Heart right ventricle (tissue), 16 donors: ENCODE measurements at regions not wholly inside any gene's neighbourhood (a gene's known extent, or its start where the extent isn't known, plus 50 kb on each side); places are given as distances from the start of the nearest gene placed in this dataset.

ENCODE experiments used
- ATAC-seq, 8 donors: fragments of 200-7000 bp; cut with Tn5 transposase; one replicate each; pipeline ENCODE4 v1.9.1; 2020; ENCODE audit warnings: mild to moderate bottlenecking in 8 of 8, moderate library complexity in 8 of 8, moderate number of reproducible peaks in 1 of 8
- DNase-seq, 2 donors: peaks; one replicate each; pipeline ENCODE4 v3.0.0-alpha.2; 2020
- H3K27ac ChIP-seq, 10 donors: fragments of 200-600 bp; sonication (generic) in 2 of 10; one replicate each; pipeline versions ENCODE4 v1.5.0 to v1.8.0; 2020 to 2022; ENCODE audit warnings: mild to moderate bottlenecking in 3 of 10
- H3K27me3 ChIP-seq, 7 donors: fragments of 200-600 bp; one replicate each; pipeline ENCODE4 v1.8.0; 2021 to 2022; ENCODE audit warnings: mild to moderate bottlenecking in 2 of 7
- H3K36me3 ChIP-seq, 9 donors: fragments of 200-600 bp; sonication (generic) in 1 of 9; one replicate each; pipeline versions ENCODE4 v1.5.0 to v1.8.0; 2020 to 2022; ENCODE audit warnings: mild to moderate bottlenecking in 2 of 9
- H3K4me1 ChIP-seq, 9 donors: fragments of 200-600 bp; sonication (generic) in 1 of 9; one replicate each; pipeline versions ENCODE4 v1.5.0 to v1.8.0; 2020 to 2022; ENCODE audit warnings: mild to moderate bottlenecking in 4 of 9
- H3K4me3 ChIP-seq, 10 donors: fragments of 200-600 bp; sonication (generic) in 2 of 10; one replicate each; pipeline versions ENCODE4 v1.5.0 to v1.8.0; 2020 to 2022; ENCODE audit warnings: mild to moderate bottlenecking in 7 of 10, moderate library complexity in 2 of 10
- H3K9me3 ChIP-seq, 11 donors: fragments of 200-600 bp in 10 of 11; sonication (generic) in 2 of 11; one replicate each; pipeline versions ENCODE4 v1.5.0 to v1.8.0; 2013 to 2022; ENCODE audit warnings: mild to moderate bottlenecking in 2 of 11, control low read depth in 1 of 11, moderate library complexity in 1 of 11
- CTCF ChIP-seq, 9 donors: fragments of 200-600 bp; sonication (generic) in 2 of 9; IDR thresholded peaks; one replicate each; pipeline versions ENCODE4 v1.5.0 to v1.8.0; 2021 to 2022; ENCODE audit warnings: antibody characterized with exemption in 9 of 9, mild to moderate bottlenecking in 5 of 9, moderate library complexity in 1 of 9
- WGBS, 2 donors: extraction: QIAGEN DNeasy Blood & Tissue Kit; methylation state at CpG; one replicate each; pipeline ENCODE4 v1.1.7; 2013; ENCODE audit warnings: inconsistent platforms in 1 of 2; 5-methylcytosine and 5-hydroxymethylcytosine counted together
- intact Hi-C, 10 donors: fragments of 100-400 bp; cut with DNase I; formaldehyde crosslinking; loops; one replicate each; pipeline versions ENCODE4 v1.11.1 to v1.14.2; 2022
- donor health status: Arrhythmogenic right ventricular cardiomyopathy.
- donor health status: ischemic (EF 13 %, LVEDD 7.1; RV severe dilation, severe dysfunction).
- donor health status: healthy with polysubstance abuse.
- donor health status: DM: no; HTN: yes; CAD: no.
- donor health status: DM: no; HTN: no; CAD: no.
- donor health status: ischemic (EF 25% LVEDD 6.9; RV normal size, moderate dysfunction).
- donor health status: ischemic (EF 25% LVEDD 5.7; RV mildly dilated, moderate dysfunction).
- donor health status: healthy.
- donor health status: DM: yes; HTN: yes; CAD: no.
- donor health status: Ischemic cardiomyopathy.
- donor health status: ischemic (EF 35%, LVEDD 5.7; RV mildly dilated, moderate dysfunction).
- donor health status: nonischemic (EF 11% LVEDD 7.7; RV severe dilation, severe dysfunction).
- donor health status: DM: yes; HTN: yes; CAD: no.
- donor health status: PGD.
- donor health status: ischemic (EF 29% LVEDD 5.4; RV normal size, mild dysfunction).
- donor health status: nonischemic (EF 23%, LVEDD 6.1; RV moderate dilation, normal function).

- H3K27me3 ChIP-seq, result peaks cover 0 to 13% (median 5%) of the 10 kb centered on the region in 7 donors
- no peak for TF ChIP-seq CTCF (IDR thresholded peaks at IDR 0.05)
- intact Hi-C loops, result no loop called here
- no peaks in the 10 kb centered on the region for H3K36me3 ChIP-seq
- DNase-seq (no peak), ATAC-seq (no peak)
- no peaks in the 10 kb centered on the region for H3K9me3 ChIP-seq
- no peak overlapping the region for H3K4me3 ChIP-seq
- 43 to 60% methylated on average over 7 of the region's 7 CpGs for WGBS, 2 donors
- H3K27ac ChIP-seq, result no peak overlapping the region
- H3K4me1 ChIP-seq, result no peaks in the 10 kb centered on the region
Measured at GRCh38 chr3:30966896-30967295, 72.4 kb upstream of the GADL1 start.

- ATAC-seq, result no peak
- no peak for DNase-seq
- no peaks in the 10 kb centered on the region for H3K36me3 ChIP-seq
- H3K4me1 ChIP-seq, result no peaks in the 10 kb centered on the region
- no peaks in the 10 kb centered on the region for H3K9me3 ChIP-seq
- H3K4me3 ChIP-seq, result no peak overlapping the region
- peaks cover 0 to 12% (median 4%) of the 10 kb centered on the region in 7 donors for H3K27me3 ChIP-seq
- 73 to 79% methylated on average over 2 of the region's 2 CpGs for WGBS, 2 donors
- intact Hi-C loops, result no loop called here
- no peak overlapping the region for H3K27ac ChIP-seq
- peak in 4 of 9 donors; percentile 7 to 18 (median 16) for TF ChIP-seq CTCF (IDR thresholded peaks at IDR 0.05)
Measured at GRCh38 chr3:30970183-30970582, 75.7 kb upstream of the GADL1 start.

- DNase-seq (no peak), ATAC-seq (no peak)
- H3K4me3 ChIP-seq, result no peak overlapping the region
- intact Hi-C loops, result no loop called here
- no peak overlapping the region for H3K27ac ChIP-seq
- no peaks in the 10 kb centered on the region for H3K4me1 ChIP-seq
- no peaks in the 10 kb centered on the region for H3K36me3 ChIP-seq
- peaks cover 0 to 4% (median 0%) of the 10 kb centered on the region in 7 donors for H3K27me3 ChIP-seq
- TF ChIP-seq CTCF (IDR thresholded peaks at IDR 0.05), result no peak
- WGBS, 2 donors, result 89 to 95% methylated on average over 1 of the region's 1 CpG
- H3K9me3 ChIP-seq, result no peaks in the 10 kb centered on the region
Measured at GRCh38 chr3:30972449-30972848, 78.0 kb upstream of the GADL1 start.

- ATAC-seq (no peak), DNase-seq (no peak)
- no peak overlapping the region for H3K4me3 ChIP-seq
- H3K9me3 ChIP-seq, result no peaks in the 10 kb centered on the region
- no peaks in the 10 kb centered on the region for H3K36me3 ChIP-seq
- no peaks in the 10 kb centered on the region for H3K4me1 ChIP-seq
- no peaks in the 10 kb centered on the region for H3K27me3 ChIP-seq
- intact Hi-C loops, result no loop called here
- WGBS, 2 donors, result 80 to 81% methylated on average over 2 of the region's 2 CpGs
- no peak overlapping the region for H3K27ac ChIP-seq
- TF ChIP-seq CTCF (IDR thresholded peaks at IDR 0.05), result no peak
Measured at GRCh38 chr3:30974071-30974470, 79.6 kb upstream of the GADL1 start.

- Histone ChIP-seq H3K4me1 (no peaks in the 10 kb centered on the region), H3K27me3 (no peaks in the 10 kb centered on the region), H3K36me3 (no peaks in the 10 kb centered on the region), H3K4me3 (no peak overlapping the region), H3K9me3 (no peaks in the 10 kb centered on the region), H3K27ac (no peak overlapping the region)
- DNase-seq (no peak), ATAC-seq (no peak)
- 96 to 100% methylated on average over 1 of the region's 1 CpG for WGBS, 2 donors
- intact Hi-C loops, result no loop called here
- TF ChIP-seq CTCF (IDR thresholded peaks at IDR 0.05), result no peak
Measured at GRCh38 chr3:30977592-30977991, 83.1 kb upstream of the GADL1 start.
